HCT116 (cell line): ENCODE measurements at regions not wholly inside any gene's neighbourhood (a gene's known extent, or its start where the extent isn't known, plus 50 kb on each side); places are given as distances from the start of the nearest gene placed in this dataset.

Experiments used
- ATAC-seq: fragments of 200-7000 bp; cut with Tn5 transposase; 2 replicates; pipeline ENCODE4 v1.9.1; 2020; ENCODE audit warnings: mild to moderate bottlenecking, moderate library complexity
- BruUV-seq: library from RNA; stranded (reverse); fragments of 400-500 nt; replicated peaks from 2 replicates; lab custom pipeline; 2021; lab: Mats Ljungman, UMichigan
- CTCF ChIA-PET: fragments of 300-600 bp; sonication (Branson Sonifier 250); formaldehyde crosslinking; loops from one replicate; lab custom pipeline; 2021; ENCODE audit warnings: antibody characterized with exemption; lab: Charles Lee
- POLR2A ChIA-PET: fragments of 300-600, 350-600 bp; sonication (Branson Sonifier 250); formaldehyde crosslinking; loops from one replicate; lab custom pipeline; 2021; ENCODE audit warnings: antibody characterized with exemption; lab: Charles Lee
- RAD21 ChIA-PET, 2 experiments: fragments of 300-600 bp; sonication (Branson Sonifier 250); formaldehyde crosslinking; loops; one replicate each; lab custom pipeline; 2023; ENCODE audit warnings: low total read pairs in 2 of 2; ENCODE audit not compliant: uncharacterized antibody in 2 of 2, unreplicated experiment in 2 of 2, low non-redundant PET in 1 of 2; lab: Charles Lee
- DNase-seq: peaks from one replicate; pipeline ENCODE4 v3.0.0-alpha.2; 2010; ENCODE audit warnings: low read depth, low spot score
- H2AFZ ChIP-seq: fragments of 200-600 bp; shearing (Covaris generic), sonication (generic); 2 replicates; pipeline ENCODE4 v1.6.1; 2017; ENCODE audit warnings: low read depth, mixed run types, mixed read lengths, antibody characterized with exemption, low read length; ENCODE audit not compliant: poor library complexity, severe bottlenecking
- H3K27ac ChIP-seq: 2 replicates; pipeline ENCODE4 v1.5.1; 2012; ENCODE audit warnings: low read depth, low read length
- H3K27me3 ChIP-seq: fragments of 200-600 bp; sonication (generic); 2 replicates; pipeline ENCODE4 v1.6.1; 2016; ENCODE audit warnings: mixed run types, low read length, mixed read lengths; ENCODE audit not compliant: insufficient read depth
- H3K36me3 ChIP-seq, 2 experiments: fragments of 200-500 bp in 1 of 2; fragments of 200-600 bp in 1 of 2; sonication (Bioruptor generic) in 1 of 2; sonication (generic) in 1 of 2; 2 replicates each; pipeline versions ENCODE4 v1.5.1 to v1.6.1; 2014 to 2016; ENCODE audit warnings: low read length in 2 of 2, inconsistent platforms in 1 of 2, mixed read lengths in 1 of 2, mixed run types in 1 of 2; ENCODE audit not compliant: insufficient read depth in 2 of 2, control insufficient read depth in 1 of 2
- H3K4me1 ChIP-seq, 2 experiments: fragments of 200-600 bp in 1 of 2; sonication (generic) in 1 of 2; 2 replicates each; pipeline versions ENCODE4 v1.5.1 to v1.6.1; 2012 to 2017; ENCODE audit warnings: low read length in 2 of 2, inconsistent platforms in 1 of 2, mild to moderate bottlenecking in 1 of 2, mixed read lengths in 1 of 2, mixed run types in 1 of 2, moderate library complexity in 1 of 2; ENCODE audit not compliant: insufficient read depth in 2 of 2, control insufficient read depth in 1 of 2
- H3K4me2 ChIP-seq: fragments of 200-600 bp; sonication (generic); 2 replicates; pipeline ENCODE4 v1.6.1; 2017; ENCODE audit warnings: mixed run types, low read length, mixed read lengths
- H3K4me3 ChIP-seq, 2 experiments: fragments of 200-600 bp in 1 of 2; sonication (generic) in 1 of 2; replicated peaks in 1 of 2; 2 replicates each; pipeline ENCODE4 v1.5.1; 2011 to 2016; ENCODE audit warnings: low read length in 2 of 2, control low read depth in 1 of 2, low read depth in 1 of 2, mild to moderate bottlenecking in 1 of 2, mixed read lengths in 1 of 2, mixed run types in 1 of 2
- H3K79me2 ChIP-seq: fragments of 200-600 bp; sonication (generic); 2 replicates; pipeline ENCODE4 v1.6.1; 2017; ENCODE audit warnings: mild to moderate bottlenecking, mixed run types, low read length, moderate library complexity, mixed read lengths; ENCODE audit not compliant: insufficient read depth
- H3K9ac ChIP-seq: fragments of 200-600 bp; sonication (generic); 2 replicates; pipeline ENCODE4 v1.6.1; 2016; ENCODE audit warnings: low read length, mixed read lengths
- H3K9me2 ChIP-seq: fragments of 200-600 bp; sonication (generic), shearing (Covaris generic); 2 replicates; pipeline ENCODE4 v1.6.1; 2017; ENCODE audit warnings: mixed run types, mild to moderate bottlenecking, moderate library complexity; ENCODE audit not compliant: insufficient read depth
- H3K9me3 ChIP-seq, 2 experiments: fragments of 200-500 bp in 1 of 2; fragments of 200-600 bp in 1 of 2; sonication (Bioruptor generic) in 1 of 2; sonication (generic) in 1 of 2; 2 replicates each; pipeline ENCODE4 v1.6.1; 2014 to 2017; ENCODE audit warnings: low read length in 2 of 2, mixed read lengths in 2 of 2, inconsistent platforms in 1 of 2, low read depth in 1 of 2, mild to moderate bottlenecking in 1 of 2, mixed run types in 1 of 2, moderate library complexity in 1 of 2; ENCODE audit not compliant: control insufficient read depth in 1 of 2, insufficient read depth in 1 of 2
- H4K20me1 ChIP-seq: fragments of 200-600 bp; sonication (generic), shearing (Covaris generic); 2 replicates; pipeline ENCODE4 v1.6.1; 2017; ENCODE audit warnings: mixed run types, mild to moderate bottlenecking, moderate library complexity; ENCODE audit not compliant: insufficient read depth
- CTCF ChIP-seq, 3 experiments: fragments of 200-600 bp in 1 of 3; sonication (generic) in 1 of 3; IDR thresholded peaks in 2 of 3; conservative IDR thresholded peaks in 1 of 3; 2 replicates each; pipeline ENCODE4 v1.5.1; 2012 to 2017; ENCODE audit warnings: low read depth in 2 of 3, low read length in 2 of 3, antibody characterized with exemption in 1 of 3, borderline replicate concordance in 1 of 3, control low read depth in 1 of 3, mild to moderate bottlenecking in 1 of 3, mixed read lengths in 1 of 3, mixed run types in 1 of 3, moderate library complexity in 1 of 3; ENCODE audit not compliant: insufficient read depth in 1 of 3
- EZH2phosphoT487 ChIP-seq: fragments of 200-600 bp; IDR thresholded peaks from 2 replicates; pipeline ENCODE4 v1.6.1; 2018; ENCODE audit warnings: antibody characterized with exemption, borderline replicate concordance
- JUND ChIP-seq: IDR thresholded peaks from 2 replicates; pipeline ENCODE4 v1.6.1; 2012
- MAX ChIP-seq: IDR thresholded peaks from 2 replicates; pipeline ENCODE4 v1.6.1; 2012
- RAD21 ChIP-seq: IDR thresholded peaks from 2 replicates; pipeline ENCODE4 v1.6.1; 2012; ENCODE audit warnings: low read depth, mild to moderate bottlenecking
- ZFX ChIP-seq: fragments of 450-650 bp; IDR thresholded peaks from 2 replicates; pipeline ENCODE4 v1.6.1; 2017
- intact Hi-C: fragments of 100-400 bp; cut with micrococcal nuclease; formaldehyde crosslinking; loops from 2 replicates; pipeline ENCODE4 v1.10.0; 2022

GRCh38 chr2:47264143-47264542 lies 87.8 kb upstream of the CALM2 start:
- no peaks in the 10 kb centered on the region for H3K36me3 ChIP-seq
- no TSS peak for BruUV-seq
- DNase-seq (no peak), ATAC-seq (peak; percentile 83)
- no peak overlapping the region for H3K4me3 ChIP-seq
- no peaks in the 10 kb centered on the region for H3K9me3 ChIP-seq
- H4K20me1 ChIP-seq: no peaks in the 10 kb centered on the region
- intact Hi-C loops: no loop called here
- H2AFZ ChIP-seq: peak overlapping the region; percentile 6
- CTCF ChIA-PET: no interaction called here
- H3K27ac ChIP-seq: no peak overlapping the region
- RAD21 ChIA-PET: no interaction called here
- H3K79me2 ChIP-seq: no peaks in the 10 kb centered on the region
- no peaks in the 10 kb centered on the region for H3K9me2 ChIP-seq
- H3K4me2 ChIP-seq: no peak overlapping the region
- TF ChIP-seq MAX: peak; percentile 34; the same call in 1 of the 2 replicates
- peak; percentile 41; the same call in 1 of the 2 replicates for TF ChIP-seq RAD21
- no peak for TF ChIP-seq JUND
- peak; percentile 39 to 44 (median 43); a peak in 5 of 6 replicates for TF ChIP-seq CTCF (IDR thresholded peaks at IDR 0.05 in 2 of 3, conservative IDR thresholded peaks at IDR 0.05 in 1 of 3; ENCODE audit: borderline replicate concordance in 1 of 3, insufficient read depth in 1 of 3, low read depth in 2 of 3, low read length in 2 of 3)
- no peak overlapping the region for H3K9ac ChIP-seq
- H3K27me3 ChIP-seq: no peaks in the 10 kb centered on the region
- H3K4me1 ChIP-seq: peaks cover 0 to 1% of the 10 kb centered on the region in 2 experiments; a peak in 2 of 4 replicates
- POLR2A ChIA-PET: no interaction called here

GRCh38 chr2:47262657-47263056 lies 86.3 kb upstream of the CALM2 start:
- Histone ChIP-seq H3K4me2 (no peak overlapping the region), H3K4me1 (no peaks in the 10 kb centered on the region), H3K27me3 (no peaks in the 10 kb centered on the region), H3K4me3 (no peak overlapping the region), H3K79me2 (no peaks in the 10 kb centered on the region), H3K9me3 (no peaks in the 10 kb centered on the region), H3K9me2 (no peaks in the 10 kb centered on the region), H3K9ac (no peak overlapping the region), H3K36me3 (no peaks in the 10 kb centered on the region), H3K27ac (no peak overlapping the region), H4K20me1 (no peaks in the 10 kb centered on the region), H2AFZ (no peak overlapping the region)
- no peak for DNase-seq
- no TSS peak for BruUV-seq
- ATAC-seq: no peak
- ChIA-PET POLR2A (no interaction called here), CTCF (interaction anchor here (0.7 to 1.6 kb wide), 2 partner anchors 9 to 175 kb away, joined by 3 to 5 read pairs; no protein-coding TSS in a partner anchor), RAD21 (no interaction called here)
- TF ChIP-seq EZH2phosphoT487 (no peak), ZFX (no peak)
- intact Hi-C loops: no loop called here
